HepG2 (cell line): ENCODE measurements at regions not wholly inside any gene's neighbourhood (a gene's known extent, or its start where the extent isn't known, plus 50 kb on each side); places are given as distances from the start of the nearest gene placed in this dataset.

Source experiments
- ATAC-seq: fragments of 200-7000 bp; cut with Tn5 transposase; 3 replicates; pipeline ENCODE4 v1.9.1; 2020; ENCODE audit warnings: mild to moderate bottlenecking, moderate library complexity
- BruUV-seq: library from RNA; stranded (reverse); fragments of 400-500 nt; replicated peaks from 2 replicates; lab custom pipeline; 2021; lab: Mats Ljungman, UMichigan
- CTCF ChIA-PET: fragments of 300-600 bp; formaldehyde crosslinking; extraction: SDS; loops from one replicate; lab custom pipeline; 2021; ENCODE audit warnings: low total read pairs, inconsistent platforms, low intra/inter-chr PET ratio; lab: Yijun Ruan, JAX
- POLR2A ChIA-PET: fragments of 350-600 bp; sonication (Branson Sonifier 250); formaldehyde crosslinking; loops from one replicate; lab custom pipeline; 2020; ENCODE audit warnings: antibody characterized with exemption, inconsistent platforms; lab: Yijun Ruan, JAX
- DNase-seq: peaks from one replicate; pipeline ENCODE4 v3.0.0-alpha.2; 2015; ENCODE audit warnings: low spot score
- FAIRE-seq: peaks from 3 replicates; lab custom pipeline; 2011; peaks lifted over from hg19 to GRCh38; lab: Jason Lieb, UNC
- H2AFZ ChIP-seq: one replicate; pipeline ENCODE4 v1.6.1; 2011; ENCODE audit warnings: low read length, inconsistent platforms
- H3K27ac ChIP-seq: fragments of 300-600 bp; 3 replicates; pipeline ENCODE4 v1.8.0; 2011; ENCODE audit warnings: mixed run types, mild to moderate bottlenecking, mixed read lengths, low read length, inconsistent platforms; ENCODE audit not compliant: insufficient read depth; ENCODE audit errors: extremely low read length
- H3K27me3 ChIP-seq, 2 experiments: fragments of 200-600 bp in 1 of 2; 2 replicates in 1 of 2; 3 replicates in 1 of 2; pipeline versions ENCODE4 v1.6.0 to v1.8.0; 2011; ENCODE audit warnings: low read length in 2 of 2, mild to moderate bottlenecking in 2 of 2, moderate library complexity in 2 of 2, inconsistent platforms in 1 of 2; ENCODE audit not compliant: insufficient read depth in 2 of 2, control insufficient read depth in 1 of 2
- H3K36me3 ChIP-seq, 2 experiments: fragments of 200-600 bp in 1 of 2; replicated peaks in 1 of 2; 2 replicates in 1 of 2; 3 replicates in 1 of 2; pipeline versions ENCODE4 v1.5.1 to v1.8.0; 2011; ENCODE audit warnings: low read length in 2 of 2, inconsistent platforms in 1 of 2; ENCODE audit not compliant: insufficient read depth in 2 of 2, control insufficient read depth in 1 of 2
- H3K4me1 ChIP-seq: 2 replicates; pipeline ENCODE4 v1.5.1; 2012; ENCODE audit warnings: low read length, inconsistent platforms; ENCODE audit not compliant: insufficient read depth
- H3K4me2 ChIP-seq: 2 replicates; pipeline ENCODE4 v1.6.0; 2011; ENCODE audit warnings: low read depth, low read length, inconsistent platforms
- H3K4me3 ChIP-seq, 3 experiments: fragments of 200-600 bp in 1 of 3; sonication (generic), shearing (Covaris generic) in 1 of 3; replicated peaks in 1 of 3; 2 replicates each; pipeline ENCODE4 v1.5.1; 2011 to 2016; ENCODE audit warnings: low read length in 3 of 3, inconsistent platforms in 2 of 3, low read depth in 2 of 3, mild to moderate bottlenecking in 2 of 3, control low read depth in 1 of 3, mixed read lengths in 1 of 3; ENCODE audit not compliant: insufficient read depth in 1 of 3
- H3K79me2 ChIP-seq: one replicate; pipeline ENCODE4 v1.6.1; 2011; ENCODE audit warnings: low read length, inconsistent platforms; ENCODE audit not compliant: insufficient read depth
- H3K9ac ChIP-seq: 2 replicates; pipeline ENCODE4 v1.6.0; 2011; ENCODE audit warnings: mild to moderate bottlenecking, low read depth, low read length, inconsistent platforms; ENCODE audit not compliant: insufficient read depth
- H3K9me3 ChIP-seq: 2 replicates; pipeline ENCODE4 v1.5.1; 2012; ENCODE audit warnings: mild to moderate bottlenecking, low read length
- H4K20me1 ChIP-seq: 2 replicates; pipeline ENCODE4 v1.6.0; 2011; ENCODE audit warnings: inconsistent platforms, mild to moderate bottlenecking, low read length, moderate library complexity; ENCODE audit not compliant: insufficient read depth
- BCL6 ChIP-seq: IDR thresholded peaks from 2 replicates; pipeline ENCODE4 v1.6.1; 2016; ENCODE audit warnings: missing genetic modification reagents, missing compliant biosample characterization
- CCDC6 ChIP-seq: sonication (generic); formaldehyde crosslinking; IDR thresholded peaks from 2 replicates; pipeline ENCODE4 v1.8.1; 2022; ENCODE audit warnings: mild to moderate bottlenecking, missing genetic modification reagents, moderate library complexity
- HNRNPH1 ChIP-seq: fragments of 200-400 bp; formaldehyde crosslinking; optimal IDR thresholded peaks from 2 replicates; pipeline ENCODE3; 2017; ENCODE audit warnings: mild to moderate bottlenecking, low read depth, low read length
- RBFOX2 ChIP-seq: fragments of 200-400 bp; formaldehyde crosslinking; IDR thresholded peaks from 2 replicates; pipeline ENCODE4 v1.6.1; 2017; ENCODE audit warnings: low read depth, mild to moderate bottlenecking, low read length
- RFX1 ChIP-seq: fragments of 450-650 bp; IDR thresholded peaks from 2 replicates; pipeline ENCODE4 v1.6.1; 2017
- SCMH1 ChIP-seq: sonication (generic); formaldehyde crosslinking; IDR thresholded peaks from 2 replicates; pipeline ENCODE4 v1.9.0; 2021; ENCODE audit warnings: missing genetic modification reagents, mild to moderate bottlenecking, borderline replicate concordance
- SMC3 ChIP-seq: IDR thresholded peaks from 2 replicates; pipeline ENCODE4 v1.6.1; 2011; ENCODE audit warnings: low read length, improper control_type of control experiment
- SP2 ChIP-seq: sonication (generic); formaldehyde crosslinking; IDR thresholded peaks from 2 replicates; pipeline ENCODE4 v1.5.1; 2020; ENCODE audit warnings: mild to moderate bottlenecking, missing genetic modification reagents
- TOE1 ChIP-seq: sonication (generic); formaldehyde crosslinking; IDR thresholded peaks from 2 replicates; pipeline ENCODE4 v1.4.0; 2020; ENCODE audit warnings: mild to moderate bottlenecking, missing genetic modification reagents
- ZFP62 ChIP-seq: sonication (generic); formaldehyde crosslinking; IDR thresholded peaks from 2 replicates; pipeline ENCODE4 v1.4.0; 2020; ENCODE audit warnings: missing genetic modification reagents
- ZNF296 ChIP-seq: sonication (generic); formaldehyde crosslinking; conservative IDR thresholded peaks from 2 replicates; pipeline ENCODE4 v1.5.0; 2020; ENCODE audit warnings: mild to moderate bottlenecking, missing genetic modification reagents
- ZNF30 ChIP-seq: sonication (generic); formaldehyde crosslinking; IDR thresholded peaks from 2 replicates; pipeline ENCODE4 v1.5.0; 2020; ENCODE audit warnings: mild to moderate bottlenecking, missing genetic modification reagents
- ZNF326 ChIP-seq: sonication (generic); formaldehyde crosslinking; IDR thresholded peaks from 2 replicates; pipeline ENCODE4 v1.4.0; 2020; ENCODE audit warnings: missing genetic modification reagents, borderline replicate concordance
- ZNF546 ChIP-seq: sonication (generic); formaldehyde crosslinking; conservative IDR thresholded peaks from 2 replicates; pipeline ENCODE4 v1.8.1; 2023; ENCODE audit warnings: mild to moderate bottlenecking, missing genetic modification reagents
- ZNF772 ChIP-seq: sonication (generic); formaldehyde crosslinking; IDR thresholded peaks from 2 replicates; pipeline ENCODE4 v1.5.0; 2020; ENCODE audit warnings: mild to moderate bottlenecking, missing genetic modification reagents
- ZSCAN30 ChIP-seq: sonication (generic); formaldehyde crosslinking; IDR thresholded peaks from 2 replicates; pipeline ENCODE4 v1.5.0; 2020; ENCODE audit warnings: mild to moderate bottlenecking, missing genetic modification reagents
- WGBS: methylation state at CpG from one replicate; pipeline ENCODE4 v1.1.6; 2017; ENCODE audit warnings: low lambda C conversion rate; 5-methylcytosine and 5-hydroxymethylcytosine counted together
- in situ Hi-C: cut with HindIII; loops from 2 replicates; pipeline ENCODE4 v1.10.0; 2017; ENCODE audit warnings: low pct_unique_long_range_greater_than_20kb; ENCODE audit not compliant: extremely low pct_ligation_motif_present
- intact Hi-C: fragments of 100-400 bp; cut with micrococcal nuclease; formaldehyde crosslinking; loops from one replicate; pipeline ENCODE4 v1.10.0; 2022; ENCODE audit not compliant: unreplicated experiment
- TF ChIP-seq, protein P1 (sequence below): sonication (generic); formaldehyde crosslinking; IDR thresholded peaks from 2 replicates; pipeline ENCODE4 v1.5.0; 2020; ENCODE audit warnings: missing genetic modification reagents
- TF ChIP-seq, protein P2 (sequence below): IDR thresholded peaks from 2 replicates; pipeline ENCODE4 v1.6.1; 2016; ENCODE audit warnings: missing genetic modification reagents, missing compliant biosample characterization
- TF ChIP-seq, protein P3 (sequence below): sonication (generic); formaldehyde crosslinking; IDR thresholded peaks from 2 replicates; pipeline ENCODE4 v1.8.1; 2022; ENCODE audit warnings: mild to moderate bottlenecking, missing genetic modification reagents
- TF ChIP-seq, protein P4 (sequence below): sonication (generic); formaldehyde crosslinking; IDR thresholded peaks from 2 replicates; pipeline ENCODE4 v1.5.0; 2020; ENCODE audit warnings: missing genetic modification reagents
- TF ChIP-seq, protein P5 (sequence below): sonication (generic); formaldehyde crosslinking; IDR thresholded peaks from 2 replicates; pipeline ENCODE4 v1.8.1; 2023; ENCODE audit warnings: mild to moderate bottlenecking, moderate library complexity, missing genetic modification reagents
- TF ChIP-seq, protein P6 (sequence below): IDR thresholded peaks from 2 replicates; pipeline ENCODE4 v1.6.1; 2016; ENCODE audit warnings: mild to moderate bottlenecking

DNA sequence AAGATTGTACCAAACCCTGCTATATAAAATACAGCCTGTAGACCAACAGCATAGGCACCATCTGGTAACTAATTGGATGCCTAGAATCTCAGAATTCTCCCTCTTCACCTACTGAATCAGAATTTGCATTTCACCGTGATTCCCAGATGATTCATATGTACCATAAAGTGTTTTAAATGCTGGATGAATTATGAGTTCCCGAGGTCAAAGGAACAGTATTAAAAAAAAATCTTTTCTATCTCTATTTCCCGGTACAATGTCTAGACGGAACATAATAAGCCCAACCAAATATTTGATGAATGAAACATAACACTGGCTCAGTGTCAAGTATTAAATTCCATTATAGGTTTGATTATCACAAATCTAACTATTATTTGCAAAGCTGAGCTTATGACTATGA, 280.0 kb downstream of the ANKRD50 start (continued):
- TF ChIP-seq, protein P1, sequence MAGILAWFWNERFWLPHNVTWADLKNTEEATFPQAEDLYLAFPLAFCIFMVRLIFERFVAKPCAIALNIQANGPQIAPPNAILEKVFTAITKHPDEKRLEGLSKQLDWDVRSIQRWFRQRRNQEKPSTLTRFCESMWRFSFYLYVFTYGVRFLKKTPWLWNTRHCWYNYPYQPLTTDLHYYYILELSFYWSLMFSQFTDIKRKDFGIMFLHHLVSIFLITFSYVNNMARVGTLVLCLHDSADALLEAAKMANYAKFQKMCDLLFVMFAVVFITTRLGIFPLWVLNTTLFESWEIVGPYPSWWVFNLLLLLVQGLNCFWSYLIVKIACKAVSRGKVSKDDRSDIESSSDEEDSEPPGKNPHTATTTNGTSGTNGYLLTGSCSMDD (CRISPR knock-in tag) = no peak
- TF ChIP-seq SCMH1 (CRISPR knock-in tag) = no peak
- TF ChIP-seq ZFP62 = no peak
- TF ChIP-seq BCL6 (CRISPR knock-in tag) = no peak
- no peak for TF ChIP-seq SMC3
- TF ChIP-seq SP2 (CRISPR knock-in tag) = no peak
- no peak for TF ChIP-seq ZNF296
- TF ChIP-seq, protein P2, sequence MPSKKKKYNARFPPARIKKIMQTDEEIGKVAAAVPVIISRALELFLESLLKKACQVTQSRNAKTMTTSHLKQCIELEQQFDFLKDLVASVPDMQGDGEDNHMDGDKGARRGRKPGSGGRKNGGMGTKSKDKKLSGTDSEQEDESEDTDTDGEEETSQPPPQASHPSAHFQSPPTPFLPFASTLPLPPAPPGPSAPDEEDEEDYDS (CRISPR knock-in tag) = no peak

DNA sequence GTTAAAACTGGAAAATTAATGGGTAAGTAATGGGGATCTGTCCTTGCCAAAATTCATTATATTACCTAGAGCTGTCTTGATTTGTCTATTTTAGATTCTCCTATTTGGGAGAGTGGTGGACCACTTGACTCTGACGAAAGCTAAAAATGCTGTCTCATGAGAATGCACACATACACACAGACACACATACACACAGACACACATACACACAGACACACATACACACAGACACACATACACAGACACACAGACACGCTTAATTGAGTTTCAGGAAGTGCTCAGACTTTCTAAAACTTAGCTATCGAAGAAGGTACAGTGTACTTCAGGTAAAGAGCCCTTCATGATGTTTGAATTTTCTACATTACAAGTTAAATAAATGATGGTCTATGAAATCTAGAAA, 279.5 kb downstream of the ANKRD50 start:
- Histone ChIP-seq H3K27me3 (no peaks in the 10 kb centered on the region), H3K79me2 (no peaks in the 10 kb centered on the region), H3K9me3 (no peaks in the 10 kb centered on the region), H3K27ac (no peak overlapping the region), H3K4me1 (no peaks in the 10 kb centered on the region), H3K9ac (no peak overlapping the region), H3K4me2 (no peak overlapping the region), H3K36me3 (no peaks in the 10 kb centered on the region), H2AFZ (no peak overlapping the region), H4K20me1 (no peaks in the 10 kb centered on the region), H3K4me3 (no peak overlapping the region)
- CTCF ChIA-PET = no interaction called here
- intact Hi-C loops = no loop called here
- no peak for ATAC-seq
- POLR2A ChIA-PET = no interaction called here
- BruUV-seq = no TSS peak
- no peak for FAIRE-seq
- WGBS = 0% methylated on average over 3 of the region's 3 CpGs
- no peak for DNase-seq
- in situ Hi-C loops = no loop called here
- TF ChIP-seq, protein P3, sequence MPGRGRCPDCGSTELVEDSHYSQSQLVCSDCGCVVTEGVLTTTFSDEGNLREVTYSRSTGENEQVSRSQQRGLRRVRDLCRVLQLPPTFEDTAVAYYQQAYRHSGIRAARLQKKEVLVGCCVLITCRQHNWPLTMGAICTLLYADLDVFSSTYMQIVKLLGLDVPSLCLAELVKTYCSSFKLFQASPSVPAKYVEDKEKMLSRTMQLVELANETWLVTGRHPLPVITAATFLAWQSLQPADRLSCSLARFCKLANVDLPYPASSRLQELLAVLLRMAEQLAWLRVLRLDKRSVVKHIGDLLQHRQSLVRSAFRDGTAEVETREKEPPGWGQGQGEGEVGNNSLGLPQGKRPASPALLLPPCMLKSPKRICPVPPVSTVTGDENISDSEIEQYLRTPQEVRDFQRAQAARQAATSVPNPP (CRISPR knock-in tag) = no peak
- TF ChIP-seq HNRNPH1 (no peak), ZNF772 (CRISPR knock-in tag) (no peak), CCDC6 (no peak), ZSCAN30 (no peak), TOE1 (CRISPR knock-in tag) (no peak), RBFOX2 (no peak), ZNF546 (CRISPR knock-in tag) (no peak), ZNF30 (no peak), ZNF326 (CRISPR knock-in tag) (no peak), RFX1 (no peak)
- TF ChIP-seq, protein P4, sequence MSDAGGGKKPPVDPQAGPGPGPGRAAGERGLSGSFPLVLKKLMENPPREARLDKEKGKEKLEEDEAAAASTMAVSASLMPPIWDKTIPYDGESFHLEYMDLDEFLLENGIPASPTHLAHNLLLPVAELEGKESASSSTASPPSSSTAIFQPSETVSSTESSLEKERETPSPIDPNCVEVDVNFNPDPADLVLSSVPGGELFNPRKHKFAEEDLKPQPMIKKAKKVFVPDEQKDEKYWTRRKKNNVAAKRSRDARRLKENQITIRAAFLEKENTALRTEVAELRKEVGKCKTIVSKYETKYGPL (CRISPR knock-in tag) = no peak
- TF ChIP-seq, protein P5, sequence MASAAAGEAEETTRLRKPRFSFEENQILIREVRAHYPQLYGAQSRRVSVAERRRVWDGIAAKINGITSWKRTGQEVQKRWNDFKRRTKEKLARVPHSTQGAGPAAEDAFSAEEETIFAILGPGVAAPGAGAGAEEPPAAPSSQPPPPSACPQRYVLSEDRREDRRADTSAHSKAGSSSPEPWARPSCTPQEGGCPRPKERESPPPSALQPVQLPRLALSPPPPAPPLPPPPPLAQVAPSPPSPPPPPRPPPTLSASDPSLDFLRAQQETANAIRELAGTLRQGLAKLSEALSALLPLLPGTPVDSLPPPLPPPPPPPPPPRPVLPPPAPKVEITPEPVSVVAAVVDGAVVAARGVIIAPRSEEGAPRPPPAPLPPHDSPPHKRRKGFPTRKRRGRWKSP (CRISPR knock-in tag) = no peak
- TF ChIP-seq, protein P6, sequence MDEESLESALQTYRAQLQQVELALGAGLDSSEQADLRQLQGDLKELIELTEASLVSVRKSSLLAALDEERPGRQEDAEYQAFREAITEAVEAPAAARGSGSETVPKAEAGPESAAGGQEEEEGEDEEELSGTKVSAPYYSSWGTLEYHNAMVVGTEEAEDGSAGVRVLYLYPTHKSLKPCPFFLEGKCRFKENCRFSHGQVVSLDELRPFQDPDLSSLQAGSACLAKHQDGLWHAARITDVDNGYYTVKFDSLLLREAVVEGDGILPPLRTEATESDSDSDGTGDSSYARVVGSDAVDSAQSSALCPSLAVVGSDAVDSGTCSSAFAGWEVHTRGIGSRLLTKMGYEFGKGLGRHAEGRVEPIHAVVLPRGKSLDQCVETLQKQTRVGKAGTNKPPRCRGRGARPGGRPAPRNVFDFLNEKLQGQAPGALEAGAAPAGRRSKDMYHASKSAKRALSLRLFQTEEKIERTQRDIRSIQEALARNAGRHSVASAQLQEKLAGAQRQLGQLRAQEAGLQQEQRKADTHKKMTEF (CRISPR knock-in tag) = no peak
